CD4-positive, alpha-beta T cell treated with Interleukin-4 for 1 hour (primary cell): ENCODE measurements at regions not wholly inside any gene's neighbourhood (a gene's known extent, or its start where the extent isn't known, plus 50 kb on each side); places are given as distances from the start of the nearest gene placed in this dataset.
"Not testable (repeated sequence)": the region's sequence is repeated elsewhere in the genome, so short reads cannot be mapped to it uniquely, and the experiment has no call there.

ENCODE experiments used
- DNase-seq, 2 donors: peaks; one replicate each; pipeline ENCODE4 v3.0.0-alpha.2; 2020 to 2022

- no peak for DNase-seq
Measured at GRCh38 chr12:67760586-67761275, 112.2 kb downstream of the DYRK2 start.

DNA sequence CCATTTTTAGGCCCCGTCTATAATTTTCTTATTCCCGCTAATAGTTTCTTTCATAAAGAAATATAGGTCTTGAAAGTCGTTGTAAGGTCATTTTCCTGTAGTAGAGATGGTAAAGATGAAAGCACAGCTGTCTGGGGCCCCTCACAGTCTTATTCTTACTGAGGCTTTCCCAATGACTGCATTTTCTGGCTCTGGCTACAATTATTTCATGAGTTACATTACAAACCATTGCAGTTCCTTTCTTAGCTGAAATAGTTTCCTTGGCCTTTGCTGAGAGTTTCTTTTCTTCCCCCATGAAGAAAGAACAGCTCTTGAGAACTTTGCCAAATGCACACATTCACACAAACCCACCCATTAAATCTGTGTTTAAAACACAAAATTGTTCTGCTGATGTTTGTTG, 113.0 kb downstream of the DYRK2 start:
- no peak for DNase-seq

DNA sequence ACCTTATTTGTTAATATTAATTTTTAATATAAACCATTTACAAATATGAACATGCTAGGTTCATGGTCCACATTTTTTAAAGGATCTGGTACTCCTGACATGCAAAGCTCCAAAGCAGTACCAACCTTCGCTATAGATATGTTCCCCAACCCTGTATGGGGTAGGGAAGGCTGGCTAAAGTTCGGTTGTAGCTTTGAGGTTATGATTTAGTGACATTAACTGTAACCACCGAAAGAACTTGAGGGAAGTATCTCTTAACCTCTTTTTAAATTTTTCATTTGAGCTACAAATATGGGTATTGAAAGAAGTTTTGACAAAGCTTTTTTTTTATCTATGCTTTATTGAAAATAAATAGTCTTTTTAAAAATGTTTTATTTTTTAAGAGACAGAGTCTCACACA, 115.5 kb downstream of the DYRK2 start:
- no peak for DNase-seq

DNA sequence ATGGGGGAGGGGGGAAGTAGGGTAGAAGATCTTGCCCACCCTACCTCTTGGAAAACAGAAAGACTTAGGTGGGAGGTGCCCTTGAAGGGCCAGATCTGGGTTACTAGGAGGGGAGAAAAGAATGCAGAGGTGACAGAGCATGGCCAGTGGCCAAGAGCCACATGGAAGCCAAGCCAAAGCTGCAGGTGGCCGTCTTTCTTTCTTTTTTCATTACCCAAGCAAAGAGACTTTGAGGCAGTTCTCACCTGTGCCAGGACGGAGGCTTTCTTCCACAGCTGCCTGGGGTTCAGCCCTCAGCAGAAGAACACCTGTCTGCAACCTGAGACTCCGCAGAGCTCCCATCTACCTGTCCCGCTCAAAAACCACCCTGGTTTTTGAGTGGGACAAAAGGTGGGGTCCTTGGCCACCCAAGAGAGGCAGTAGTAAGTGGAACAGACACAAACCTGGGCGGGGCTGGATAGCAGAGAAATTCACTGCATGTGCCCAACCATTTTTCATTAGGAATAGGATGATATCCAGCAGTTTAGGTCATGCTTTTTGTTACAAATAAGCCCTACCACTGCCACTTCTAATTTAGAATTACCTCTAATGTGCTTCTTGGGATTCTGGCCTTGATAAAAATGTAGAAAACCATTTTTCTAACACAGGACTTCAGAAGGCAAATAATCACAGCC, 116.5 kb downstream of the DYRK2 start:
- DNase-seq = no peak

- DNase-seq = no peak
Measured at GRCh38 chr12:67765776-67766766, 117.5 kb downstream of the DYRK2 start.

- DNase-seq = no peak
Measured at GRCh38 chr12:67772267-67773169, 124.0 kb downstream of the DYRK2 start.

- DNase-seq = no peak
Measured at GRCh38 chr12:67773896-67774295, 125.4 kb downstream of the DYRK2 start.

- no peak for DNase-seq
Measured at GRCh38 chr12:67774983-67775587, 126.5 kb downstream of the DYRK2 start.

DNA sequence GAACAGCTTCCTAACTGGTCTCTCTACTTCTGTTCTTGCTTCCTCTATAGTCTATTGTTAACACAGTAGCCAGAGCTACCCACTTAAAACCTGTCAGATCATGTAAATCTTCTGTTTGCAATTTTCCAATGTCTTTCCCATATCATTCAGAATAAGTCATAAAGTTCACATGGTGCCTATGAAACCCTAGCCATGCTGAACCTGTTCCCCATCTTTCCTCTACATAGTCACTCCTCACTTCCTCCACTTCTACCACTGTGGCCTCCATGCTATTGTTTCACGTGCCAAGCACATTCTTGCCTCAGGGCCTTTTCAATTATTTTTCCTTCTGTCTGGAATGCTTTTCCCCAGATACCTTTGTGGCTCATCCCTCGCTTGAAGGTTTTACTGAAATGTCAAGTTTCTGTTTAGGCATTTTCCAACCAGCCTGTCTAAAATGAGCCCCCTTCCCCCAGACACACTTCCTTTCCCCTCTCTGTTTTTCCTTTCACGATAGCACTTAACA, 132.1 kb downstream of the DYRK2 start:
- no peak for DNase-seq

GRCh38 chr12:67782573-67782972, 134.0 kb downstream of the DYRK2 start:
- no peak for DNase-seq

GRCh38 chr12:67783393-67783792, 134.8 kb downstream of the DYRK2 start:
- DNase-seq = no peak

DNA sequence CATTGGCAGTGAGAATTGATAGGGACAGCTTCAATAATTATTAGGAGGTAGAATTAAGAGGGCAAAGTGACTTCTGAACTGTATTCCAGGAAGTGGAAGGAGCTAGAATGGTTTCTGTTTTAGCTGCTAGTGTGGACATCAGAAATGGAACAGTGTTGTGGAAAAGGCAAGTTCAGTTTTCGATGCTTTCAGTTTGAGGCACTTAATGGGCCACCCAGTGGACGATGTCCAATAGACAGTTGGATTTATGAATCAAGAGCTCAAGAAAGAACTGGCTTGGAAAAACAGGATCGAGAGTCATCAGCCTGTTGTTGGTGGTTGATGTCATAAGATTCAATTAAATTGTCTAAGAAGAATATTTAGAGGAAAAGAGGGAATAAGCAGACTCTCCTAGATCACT, 136.3 kb downstream of the DYRK2 start:
- DNase-seq = no peak

DNA sequence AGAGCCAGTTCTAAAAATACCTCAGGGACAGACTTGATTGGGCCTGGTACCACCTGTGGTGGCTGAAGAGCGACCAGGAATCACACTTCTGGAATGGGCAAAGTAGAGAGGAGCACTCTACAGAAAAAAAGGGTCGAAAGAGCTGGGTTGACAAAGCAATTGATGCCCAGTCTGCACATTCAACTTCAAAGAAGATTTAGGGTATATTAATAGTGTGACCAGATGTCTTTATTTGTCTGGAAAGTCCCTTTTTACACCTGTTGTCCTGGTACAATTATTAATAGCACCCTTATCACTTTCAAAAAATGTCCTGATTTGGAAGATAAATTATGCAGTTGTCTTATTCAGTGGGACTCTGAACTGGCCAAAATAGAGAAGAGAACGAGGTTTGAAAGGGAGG, 137.5 kb downstream of the DYRK2 start:
- DNase-seq = no peak

GRCh38 chr12:67788118-67788517, 139.6 kb downstream of the DYRK2 start:
- no peak for DNase-seq

DNA sequence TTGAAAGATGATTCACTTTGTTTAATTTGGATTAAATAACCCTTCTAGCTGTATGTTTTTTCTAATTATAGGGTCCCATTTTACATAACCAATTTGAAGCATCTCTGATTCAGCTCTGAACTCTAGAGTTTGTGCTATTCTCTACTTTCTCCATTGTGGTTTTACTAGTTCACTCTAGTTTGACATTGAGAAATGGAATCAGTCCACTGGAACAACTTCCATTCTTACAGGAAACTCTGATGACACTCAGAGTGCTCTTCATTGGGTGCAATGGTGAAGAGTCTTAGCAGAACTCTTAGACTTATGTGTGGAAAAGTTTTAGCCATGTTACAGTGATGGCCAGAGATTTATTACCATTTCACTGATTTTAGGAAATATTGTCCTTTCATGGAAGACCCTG, 140.7 kb downstream of the DYRK2 start:
- DNase-seq = no peak

DNA sequence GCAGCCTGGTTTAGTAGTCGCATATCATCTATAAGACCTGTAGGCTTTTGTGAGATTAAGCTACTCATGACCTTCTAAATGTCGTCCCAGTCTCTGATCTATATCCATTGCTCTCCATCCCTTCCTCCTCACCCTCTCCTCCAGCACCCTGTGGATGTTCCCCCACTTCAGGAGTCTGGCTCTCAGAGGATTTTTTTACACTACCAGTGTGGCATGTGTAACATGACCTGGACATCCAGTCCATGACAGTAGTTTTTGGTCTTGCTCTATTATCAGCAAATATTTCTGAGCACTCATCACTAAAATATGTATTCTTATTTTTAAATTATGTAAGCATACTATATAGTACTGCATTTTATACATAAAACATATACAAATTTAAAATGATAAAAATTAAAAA, 142.1 kb downstream of the DYRK2 start:
- no peak for DNase-seq

- DNase-seq = not testable (repeated sequence)
Measured at GRCh38 chr12:67791362-67791761, 142.8 kb downstream of the DYRK2 start.

DNA sequence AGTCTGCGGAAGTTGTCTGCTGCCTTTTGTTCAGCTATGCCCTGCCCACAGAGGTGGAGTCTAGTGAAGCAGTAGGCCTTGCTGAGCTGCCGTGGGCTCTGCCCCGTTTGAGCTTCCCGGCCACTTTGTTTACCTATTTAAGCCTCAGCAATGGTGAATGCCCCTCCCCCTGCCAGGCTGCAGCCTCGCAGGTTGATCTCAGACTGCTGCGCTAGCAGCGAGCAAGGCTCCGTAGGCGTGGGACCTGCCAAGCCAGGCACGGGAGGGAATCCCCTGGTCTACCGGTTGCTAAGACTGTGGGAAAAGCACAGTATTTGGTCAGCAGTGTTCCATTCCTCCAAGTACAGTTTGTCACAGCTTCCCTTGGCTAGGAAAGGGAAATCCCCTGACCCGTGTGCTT, 143.6 kb downstream of the DYRK2 start:
- no peak for DNase-seq

- DNase-seq = no peak
Measured at GRCh38 chr12:67794161-67794560, 145.6 kb downstream of the DYRK2 start.

DNA sequence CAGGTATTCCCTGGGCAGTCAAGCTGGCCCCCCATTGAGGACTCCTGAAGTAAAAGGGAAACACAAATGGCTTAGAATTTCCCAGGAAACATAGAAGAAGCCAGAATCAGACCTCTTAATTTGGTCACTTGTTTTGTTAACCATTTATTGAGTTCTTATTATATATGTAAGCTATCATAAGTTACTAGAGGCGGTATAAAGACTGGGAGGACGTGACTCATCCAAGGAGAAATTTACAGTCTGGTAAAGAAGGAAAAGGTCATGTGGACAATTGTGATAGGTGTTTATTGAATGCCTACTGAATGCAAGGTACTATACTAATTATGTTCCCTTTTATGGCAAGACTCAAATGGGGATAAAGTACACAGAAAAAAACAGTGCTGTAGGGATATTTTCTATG, 146.7 kb downstream of the DYRK2 start:
- DNase-seq = no peak

GRCh38 chr12:67797185-67797741, 148.7 kb downstream of the DYRK2 start:
- no peak for DNase-seq

- no peak for DNase-seq
Measured at GRCh38 chr12:67797753-67798152, 149.2 kb downstream of the DYRK2 start.
